Stomach (tissue), 8 donors: ENCODE measurements at regions not wholly inside any gene's neighbourhood (a gene's known extent, or its start where the extent isn't known, plus 50 kb on each side); places are given as distances from the start of the nearest gene placed in this dataset.

ENCODE experiments used
- DNase-seq, 2 donors: peaks; one replicate each; pipeline versions ENCODE4 v3.0.0 to v3.0.0-alpha.2; 2013 to 2019
- H3K27ac ChIP-seq, 5 donors: fragments of 200-600 bp in 4 of 5; sonication (generic) in 4 of 5; one replicate each; pipeline ENCODE4 v1.5.1; 2013 to 2019; ENCODE audit warnings: mild to moderate bottlenecking in 1 of 5, moderate library complexity in 1 of 5
- H3K27me3 ChIP-seq, 3 donors: fragments of 200-600 bp; sonication (generic); one replicate each; pipeline ENCODE4 v1.5.1; 2017 to 2019; ENCODE audit warnings: mixed run types in 1 of 3
- H3K36me3 ChIP-seq, 4 donors: fragments of 200-600 bp; sonication (generic); 1 replicate in 3 of 4; 2 replicates in 1 of 4; pipeline ENCODE4 v1.5.1; 2016 to 2019
- H3K4me1 ChIP-seq, 4 donors: fragments of 200-600 bp; sonication (generic); one replicate each; pipeline ENCODE4 v1.5.1; 2016 to 2019
- H3K4me3 ChIP-seq, 4 donors: fragments of 200-600 bp; sonication (generic) in 3 of 4; one replicate each; pipeline ENCODE4 v1.5.1; 2016 to 2019; ENCODE audit warnings: mild to moderate bottlenecking in 1 of 4
- H3K9me3 ChIP-seq, 4 donors: fragments of 200-600 bp; sonication (generic); one replicate each; pipeline ENCODE4 v1.5.1; 2016 to 2019
- CTCF ChIP-seq, 7 experiments: fragments of 450-650 bp in 4 of 7; fragments of 200-600 bp in 3 of 7; sonication (generic) in 3 of 7; IDR thresholded peaks; one replicate each; pipeline ENCODE4 v1.5.1; 2016 to 2019; ENCODE audit warnings: antibody characterized with exemption in 7 of 7, control low read depth in 2 of 7, mild to moderate bottlenecking in 1 of 7
- EP300 ChIP-seq: sonication (generic); formaldehyde crosslinking; IDR thresholded peaks from one replicate; pipeline ENCODE4 v1.6.1; 2017; ENCODE audit warnings: antibody characterized with exemption
- POLR2A ChIP-seq, 4 donors: fragments of 450-650 bp; IDR thresholded peaks; one replicate each; pipeline ENCODE4 v1.6.1; 2016; ENCODE audit warnings: antibody characterized with exemption in 4 of 4, control low read depth in 2 of 4, mild to moderate bottlenecking in 1 of 4, moderate library complexity in 1 of 4
- POLR2AphosphoS5 ChIP-seq, 3 donors: sonication (generic); formaldehyde crosslinking; IDR thresholded peaks; one replicate each; pipeline ENCODE4 v1.6.1; 2016; ENCODE audit warnings: antibody characterized with exemption in 3 of 3
- WGBS, 5 donors: extraction: QIAGEN DNeasy Blood & Tissue Kit in 3 of 5; methylation state at CpG; one replicate each; pipeline versions ENCODE4 v1.1.5 to v1.1.7; 2013 to 2018; 5-methylcytosine and 5-hydroxymethylcytosine counted together
- intact Hi-C: fragments of 100-400 bp; cut with DNase I; formaldehyde crosslinking; loops from one replicate; pipeline ENCODE4 v1.15.1; 2023; ENCODE audit warnings: low total_unique reads
- donor health status: healthy with polysubstance abuse.
- donor health status: Bipolar disorder and iron deficiency.
- donor health status: healthy.

- DNase-seq: no peak
- Histone ChIP-seq H3K4me3 (no peak overlapping the region), H3K36me3 (no peaks in the 10 kb centered on the region), H3K27ac (no peak overlapping the region), H3K9me3 (no peaks in the 10 kb centered on the region), H3K27me3 (peaks cover 0 to 18% (median 4%) of the 10 kb centered on the region in 3 donors), H3K4me1 (no peaks in the 10 kb centered on the region)
- no peak for TF ChIP-seq CTCF (IDR thresholded peaks at IDR 0.05)
- WGBS, 5 donors: 66 to 74% (median 69%) methylated on average over 9 to 10 of the region's 10 CpGs
- intact Hi-C loops: no loop called here
Observed at GRCh38 chr11:116373104-116373944, 399.5 kb downstream of the BUD13 start.

GRCh38 chr11:116371146-116371545 lies 401.6 kb downstream of the BUD13 start:
- Histone ChIP-seq H3K27me3 (peaks cover 0 to 9% (median 0%) of the 10 kb centered on the region in 3 donors), H3K36me3 (no peaks in the 10 kb centered on the region), H3K9me3 (no peaks in the 10 kb centered on the region), H3K4me1 (no peaks in the 10 kb centered on the region), H3K4me3 (no peak overlapping the region), H3K27ac (no peak overlapping the region)
- 28 to 48% (median 43%) methylated on average over 3 of the region's 3 CpGs for WGBS, 5 donors
- no peak for DNase-seq
- TF ChIP-seq CTCF (IDR thresholded peaks at IDR 0.05) (no peak), POLR2AphosphoS5 (IDR thresholded peaks at IDR 0.05) (no peak), EP300 (no peak), POLR2A (IDR thresholded peaks at IDR 0.05) (no peak)
- intact Hi-C loops: no loop called here

- no peaks in the 10 kb centered on the region for H3K36me3 ChIP-seq
- WGBS, 5 donors: 60 to 71% (median 67%) methylated on average over 5 of the region's 5 CpGs
- no peak for TF ChIP-seq POLR2A (IDR thresholded peaks at IDR 0.05)
- TF ChIP-seq POLR2AphosphoS5 (IDR thresholded peaks at IDR 0.05): no peak
- no peak for TF ChIP-seq EP300
- no peak for TF ChIP-seq CTCF (IDR thresholded peaks at IDR 0.05)
- H3K9me3 ChIP-seq: no peaks in the 10 kb centered on the region
- intact Hi-C loops: no loop called here
- DNase-seq: no peak
- H3K27me3 ChIP-seq: peaks cover 0 to 7% (median 0%) of the 10 kb centered on the region in 3 donors
- H3K4me1 ChIP-seq: no peaks in the 10 kb centered on the region
- no peak overlapping the region for H3K4me3 ChIP-seq
- H3K27ac ChIP-seq: no peak overlapping the region
Observed at GRCh38 chr11:116368784-116369183, 404.0 kb downstream of the BUD13 start.

- H3K4me1 ChIP-seq: no peaks in the 10 kb centered on the region
- DNase-seq: no peak
- TF ChIP-seq POLR2A (IDR thresholded peaks at IDR 0.05) (no peak), CTCF (IDR thresholded peaks at IDR 0.05) (no peak), EP300 (no peak), POLR2AphosphoS5 (IDR thresholded peaks at IDR 0.05) (no peak)
- no peak overlapping the region for H3K27ac ChIP-seq
- intact Hi-C loops: no loop called here
- no peaks in the 10 kb centered on the region for H3K36me3 ChIP-seq
- H3K9me3 ChIP-seq: no peaks in the 10 kb centered on the region
- H3K27me3 ChIP-seq: no peaks in the 10 kb centered on the region
- no peak overlapping the region for H3K4me3 ChIP-seq
- WGBS, 5 donors: 22 to 35% (median 31%) methylated on average over 4 of the region's 4 CpGs
Observed at GRCh38 chr11:116366980-116367645, 405.7 kb downstream of the BUD13 start.
